ENCODE measurements at regions not wholly inside any gene's neighbourhood (a gene's known extent, or its start where the extent isn't known, plus 50 kb on each side); places are given as distances from the start of the nearest gene placed in this dataset.

- no peak for TF ChIP-seq GATA3 (IDR thresholded peaks at IDR 0.05; ENCODE audit: low read depth, low read length)
- no peak for TF ChIP-seq GATA2 (IDR thresholded peaks at IDR 0.05; ENCODE audit: low read depth, low read length)
Measured at GRCh38 chr16:59053911-59054310, 319.8 kb upstream of the GOT2 start.

Measured in SH-SY5Y (cell line).